ENCODE measurements at regions not wholly inside any gene's neighbourhood (a gene's known extent, or its start where the extent isn't known, plus 50 kb on each side); places are given as distances from the start of the nearest gene placed in this dataset.

DNA sequence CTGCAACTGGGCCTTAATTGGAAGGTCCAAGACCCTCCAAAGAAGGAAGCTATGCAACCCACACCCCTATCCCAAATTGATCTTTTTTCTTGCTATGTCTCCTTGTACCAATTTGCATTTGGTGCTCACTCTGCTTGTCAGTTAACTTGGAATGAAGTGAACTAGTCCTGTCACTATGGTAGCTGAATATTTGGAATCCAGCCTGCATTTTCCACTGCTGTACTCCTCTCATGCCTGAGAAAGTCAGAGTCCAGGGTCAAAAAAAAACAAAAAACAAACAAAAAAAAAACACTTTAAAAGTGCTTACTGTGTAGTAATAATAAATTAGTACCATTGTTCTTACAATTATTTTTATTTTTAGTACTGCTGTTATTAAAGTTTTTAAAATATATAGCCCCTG, 462.8 kb upstream of the SLC8A1 start:
- DNase-seq, result no peak
- Histone ChIP-seq H3K36me3 (ENCODE audit: low read depth) (no peaks in the 10 kb centered on the region), H3K4me1 (ENCODE audit: low read depth) (no peaks in the 10 kb centered on the region), H3K9me3 (peaks cover 2% of the 10 kb centered on the region), H3K4me3 (no peak overlapping the region)
- intact Hi-C loops (cut with DNase I, micrococcal nuclease), result no loop called here
- ATAC-seq, result no peak
- TF ChIP-seq, protein P1, sequence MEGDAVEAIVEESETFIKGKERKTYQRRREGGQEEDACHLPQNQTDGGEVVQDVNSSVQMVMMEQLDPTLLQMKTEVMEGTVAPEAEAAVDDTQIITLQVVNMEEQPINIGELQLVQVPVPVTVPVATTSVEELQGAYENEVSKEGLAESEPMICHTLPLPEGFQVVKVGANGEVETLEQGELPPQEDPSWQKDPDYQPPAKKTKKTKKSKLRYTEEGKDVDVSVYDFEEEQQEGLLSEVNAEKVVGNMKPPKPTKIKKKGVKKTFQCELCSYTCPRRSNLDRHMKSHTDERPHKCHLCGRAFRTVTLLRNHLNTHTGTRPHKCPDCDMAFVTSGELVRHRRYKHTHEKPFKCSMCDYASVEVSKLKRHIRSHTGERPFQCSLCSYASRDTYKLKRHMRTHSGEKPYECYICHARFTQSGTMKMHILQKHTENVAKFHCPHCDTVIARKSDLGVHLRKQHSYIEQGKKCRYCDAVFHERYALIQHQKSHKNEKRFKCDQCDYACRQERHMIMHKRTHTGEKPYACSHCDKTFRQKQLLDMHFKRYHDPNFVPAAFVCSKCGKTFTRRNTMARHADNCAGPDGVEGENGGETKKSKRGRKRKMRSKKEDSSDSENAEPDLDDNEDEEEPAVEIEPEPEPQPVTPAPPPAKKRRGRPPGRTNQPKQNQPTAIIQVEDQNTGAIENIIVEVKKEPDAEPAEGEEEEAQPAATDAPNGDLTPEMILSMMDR (IDR thresholded peaks at IDR 0.05), result no peak

DNA sequence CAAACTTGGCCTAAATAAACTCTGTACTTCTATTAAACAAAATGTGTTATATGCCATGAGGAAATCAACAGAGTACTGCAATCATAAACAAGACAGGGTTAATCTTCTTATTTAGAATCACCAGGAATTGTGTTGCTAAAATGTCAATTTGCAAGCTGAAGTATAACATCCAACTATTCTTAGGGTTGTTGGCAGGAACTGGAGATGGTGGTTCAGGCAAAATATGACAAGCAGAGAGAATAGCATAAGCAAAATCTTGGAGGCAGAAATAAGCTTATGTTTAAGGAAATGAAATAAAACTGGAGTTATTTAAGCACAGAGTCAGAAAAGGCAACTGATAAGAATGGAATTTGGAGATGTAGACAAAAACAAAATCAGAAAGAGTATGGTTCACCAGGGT, 463.8 kb upstream of the SLC8A1 start:
- intact Hi-C loops (cut with DNase I, micrococcal nuclease), result no loop called here
- peaks cover 2% of the 10 kb centered on the region for H3K9me3 ChIP-seq
- no peak for ATAC-seq
- DNase-seq, result no peak
- H3K36me3 ChIP-seq (ENCODE audit: low read depth), result no peaks in the 10 kb centered on the region
- no peak overlapping the region for H3K4me3 ChIP-seq
- no peaks in the 10 kb centered on the region for H3K4me1 ChIP-seq (ENCODE audit: low read depth)
- TF ChIP-seq, protein P1 (IDR thresholded peaks at IDR 0.05), result no peak

DNA sequence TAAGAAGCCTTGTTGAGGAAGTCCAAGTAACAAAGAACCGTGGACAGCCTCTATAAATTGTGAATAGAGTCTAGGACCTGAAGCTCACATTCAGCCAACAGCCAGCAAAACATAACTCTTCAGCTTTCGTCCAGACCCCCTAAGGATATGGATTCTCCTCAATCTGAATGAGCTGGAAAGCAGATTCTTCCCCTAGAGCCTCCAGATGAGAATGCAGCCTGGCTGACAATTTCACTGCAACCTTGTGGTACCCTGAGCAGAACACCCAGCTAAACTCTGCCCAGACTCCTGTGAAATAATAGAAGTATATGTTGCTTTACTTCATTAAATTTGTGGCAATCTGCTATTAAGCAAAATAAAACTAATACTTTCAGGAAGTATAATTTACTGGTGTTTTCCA, 483.5 kb upstream of the SLC8A1 start:
- no peaks in the 10 kb centered on the region for H3K36me3 ChIP-seq (ENCODE audit: low read depth)
- H3K9me3 ChIP-seq, result peaks cover 14% of the 10 kb centered on the region
- TF ChIP-seq, protein P1 (IDR thresholded peaks at IDR 0.05), result no peak
- no peaks in the 10 kb centered on the region for H3K4me1 ChIP-seq (ENCODE audit: low read depth)
- ATAC-seq (no peak), DNase-seq (no peak)
- no peak overlapping the region for H3K4me3 ChIP-seq
- intact Hi-C loops (cut with DNase I, micrococcal nuclease), result no loop called here

DNA sequence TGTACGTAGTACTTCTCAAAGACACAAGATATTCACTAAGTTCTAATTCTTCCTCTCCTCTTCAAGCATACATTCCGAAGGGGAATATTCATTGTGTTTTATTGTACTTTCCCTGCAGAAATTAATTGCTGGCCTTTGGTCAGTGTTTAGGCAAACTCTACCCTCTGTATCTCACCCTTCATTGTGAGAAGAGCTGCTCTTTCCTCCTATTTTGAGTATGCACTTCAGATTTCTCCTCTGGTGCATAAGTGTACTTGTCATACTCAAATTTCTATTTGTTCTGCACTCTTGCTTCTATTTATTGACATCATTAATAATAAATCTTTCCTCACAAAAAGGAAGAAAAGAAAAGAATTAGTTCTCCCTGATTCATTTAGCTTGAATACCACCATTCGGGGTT, 485.4 kb upstream of the SLC8A1 start:
- ATAC-seq (no peak), DNase-seq (no peak)
- intact Hi-C loops (cut with DNase I, micrococcal nuclease), result no loop called here
- H3K4me1 ChIP-seq (ENCODE audit: low read depth), result no peaks in the 10 kb centered on the region
- no peak overlapping the region for H3K4me3 ChIP-seq
- TF ChIP-seq, protein P1 (IDR thresholded peaks at IDR 0.05), result no peak
- H3K9me3 ChIP-seq, result peaks cover 19% of the 10 kb centered on the region
- H3K36me3 ChIP-seq (ENCODE audit: low read depth), result no peaks in the 10 kb centered on the region

DNA sequence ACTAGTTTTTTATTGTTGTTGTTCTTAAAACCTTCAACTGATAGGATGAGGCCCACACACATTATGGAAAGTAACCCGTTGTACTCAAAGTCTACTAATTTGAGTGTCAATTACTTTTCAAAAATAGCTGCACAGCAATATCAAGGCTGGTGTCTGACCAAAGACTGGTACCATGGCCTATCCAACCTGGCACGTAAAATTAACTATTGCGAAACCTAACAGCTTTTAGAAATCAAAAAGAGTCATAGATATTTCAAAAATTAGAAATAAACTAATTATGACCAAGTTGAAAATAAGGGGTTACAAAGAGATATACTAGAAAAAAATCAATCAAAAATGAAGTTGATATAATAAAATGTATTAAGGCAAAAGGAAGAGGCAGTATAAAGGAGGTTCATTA, 501.5 kb upstream of the SLC8A1 start:
- Histone ChIP-seq H3K36me3 (ENCODE audit: low read depth) (no peaks in the 10 kb centered on the region), H3K9me3 (peaks cover 22% of the 10 kb centered on the region), H3K4me1 (ENCODE audit: low read depth) (no peaks in the 10 kb centered on the region), H3K4me3 (no peak overlapping the region)
- intact Hi-C loops (cut with DNase I, micrococcal nuclease), result no loop called here
- no peak for DNase-seq
- ATAC-seq, result no peak
- TF ChIP-seq, protein P1 (IDR thresholded peaks at IDR 0.05), result no peak

DNA sequence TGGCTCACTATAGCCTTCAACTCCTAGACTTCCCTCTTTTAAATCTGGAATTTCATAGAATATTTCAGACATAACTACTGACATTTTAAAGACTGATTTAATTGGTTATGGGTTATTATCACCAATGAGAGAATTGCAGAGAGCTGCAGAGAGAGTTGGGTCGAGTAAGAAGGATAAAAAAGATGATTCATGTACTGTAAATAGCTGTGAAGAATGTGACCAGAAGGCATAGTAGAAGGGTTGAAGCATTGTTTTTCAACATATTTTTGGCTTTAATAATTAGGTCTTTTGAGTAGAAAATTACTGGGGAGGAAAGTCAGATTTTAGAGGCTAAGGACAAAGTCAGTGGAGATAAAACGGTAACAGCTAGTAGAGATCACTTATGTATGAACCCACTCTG, 503.2 kb upstream of the SLC8A1 start:
- Histone ChIP-seq H3K36me3 (ENCODE audit: low read depth) (no peaks in the 10 kb centered on the region), H3K4me1 (ENCODE audit: low read depth) (no peaks in the 10 kb centered on the region), H3K9me3 (peaks cover 19% of the 10 kb centered on the region), H3K4me3 (no peak overlapping the region)
- TF ChIP-seq, protein P1 (IDR thresholded peaks at IDR 0.05), result no peak
- intact Hi-C loops (cut with DNase I, micrococcal nuclease), result no loop called here
- DNase-seq (no peak), ATAC-seq (no peak)
